ENCODE measurements at regions not wholly inside any gene's neighbourhood (a gene's known extent, or its start where the extent isn't known, plus 50 kb on each side); places are given as distances from the start of the nearest gene placed in this dataset.

DNA sequence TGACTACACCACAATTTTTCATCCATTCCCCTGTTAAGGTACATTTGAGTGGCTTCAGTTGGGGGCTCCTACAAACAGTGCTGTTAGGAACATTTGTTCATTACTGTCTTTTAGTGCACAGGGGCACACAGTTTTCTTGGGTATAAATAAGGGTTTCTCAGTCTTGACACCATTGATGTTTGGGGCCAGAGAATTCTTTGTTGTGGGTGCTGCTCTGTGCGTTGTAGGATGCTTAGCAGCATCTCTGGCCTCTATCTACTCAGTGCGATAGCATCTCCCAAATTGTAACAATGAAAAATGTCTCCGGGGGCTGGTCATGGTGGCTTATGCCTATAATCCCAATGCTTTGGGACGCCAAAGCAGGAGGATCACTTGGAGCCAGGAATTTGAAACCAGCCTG is 153.0 kb upstream of the MYL2 start:
- ATAC-seq (ENCODE audit: low FRiP score), result no peak
- TF ChIP-seq CTCF (IDR thresholded peaks at IDR 0.05), result no peak
- DNase-seq (ENCODE audit: low spot score), result no peak

DNA sequence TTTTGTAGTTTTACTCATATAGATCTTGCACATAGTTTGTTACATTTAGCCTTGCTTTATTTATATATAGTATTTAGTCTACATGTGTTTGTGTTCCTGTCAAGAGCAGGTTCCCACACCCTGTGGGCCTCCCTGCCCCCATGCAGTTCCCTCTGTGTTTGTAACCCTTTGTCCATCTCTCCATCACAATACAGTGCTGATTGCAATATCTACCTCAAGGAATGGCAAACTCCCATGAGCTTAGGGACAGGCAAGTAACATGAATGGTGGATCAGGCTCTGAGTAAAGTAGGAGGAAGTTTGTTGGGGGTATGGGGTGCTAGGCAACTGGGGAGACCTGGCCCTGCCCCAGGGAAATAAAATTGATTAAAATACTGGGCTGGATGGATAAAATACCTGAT is 151.9 kb upstream of the MYL2 start:
- ATAC-seq (ENCODE audit: low FRiP score) (no peak), DNase-seq (ENCODE audit: low spot score) (no peak)
- TF ChIP-seq CTCF (IDR thresholded peaks at IDR 0.05), result no peak

- no peak for TF ChIP-seq CTCF (IDR thresholded peaks at IDR 0.05)
- DNase-seq (ENCODE audit: low spot score) (no peak), ATAC-seq (ENCODE audit: low FRiP score) (no peak)
These were observed 149.5 kb upstream of the MYL2 start for GRCh38 chr12:111069886-111070285.

DNA sequence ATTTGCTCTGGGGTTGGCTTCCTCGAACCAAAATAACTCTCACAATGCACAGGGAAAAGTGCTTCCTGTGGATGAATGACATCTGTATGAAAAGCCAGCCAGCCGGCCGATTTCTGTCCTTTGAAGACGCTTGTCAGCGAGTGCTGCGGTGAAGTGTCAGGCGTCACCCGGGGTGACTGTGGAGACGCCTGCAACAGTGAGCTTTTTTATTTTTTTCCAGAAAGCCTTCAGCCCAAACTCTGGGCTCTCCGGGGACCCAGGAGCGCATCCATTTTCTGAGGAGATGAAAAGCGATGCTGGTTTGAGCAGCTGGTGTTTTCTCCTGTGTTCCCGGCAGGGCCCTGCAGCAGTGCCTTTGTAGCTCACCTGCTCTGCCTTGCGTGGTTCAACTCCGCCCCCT is 147.9 kb upstream of the MYL2 start:
- ATAC-seq (ENCODE audit: low FRiP score), result no peak
- DNase-seq (ENCODE audit: low spot score), result no peak

DNA sequence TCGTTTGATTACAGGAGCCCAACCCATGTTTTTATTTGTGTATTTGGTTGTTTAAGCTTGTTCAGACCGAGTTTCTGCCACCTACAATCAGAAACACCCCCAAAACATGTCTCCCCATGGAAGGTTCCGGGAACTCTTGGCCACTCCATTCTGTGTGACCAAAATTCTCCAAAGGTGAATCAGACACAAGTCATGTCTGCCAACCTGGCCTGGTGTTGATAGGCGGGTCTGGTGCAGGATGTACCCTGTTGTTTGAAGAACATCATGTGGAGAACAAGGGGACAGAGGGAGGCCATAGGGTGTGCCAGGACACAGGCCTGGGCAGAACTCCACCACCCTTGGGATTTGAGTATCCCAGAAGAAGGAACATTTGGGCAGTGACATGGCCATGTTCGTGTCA is 147.1 kb upstream of the MYL2 start:
- DNase-seq (ENCODE audit: low spot score), result no peak
- no peak for ATAC-seq (ENCODE audit: low FRiP score)
- TF ChIP-seq CTCF (IDR thresholded peaks at IDR 0.05), result no peak

More for the DNA sequence above, 147.9 kb upstream of the MYL2 start:
- no peak for TF ChIP-seq CTCF (IDR thresholded peaks at IDR 0.05)

DNA sequence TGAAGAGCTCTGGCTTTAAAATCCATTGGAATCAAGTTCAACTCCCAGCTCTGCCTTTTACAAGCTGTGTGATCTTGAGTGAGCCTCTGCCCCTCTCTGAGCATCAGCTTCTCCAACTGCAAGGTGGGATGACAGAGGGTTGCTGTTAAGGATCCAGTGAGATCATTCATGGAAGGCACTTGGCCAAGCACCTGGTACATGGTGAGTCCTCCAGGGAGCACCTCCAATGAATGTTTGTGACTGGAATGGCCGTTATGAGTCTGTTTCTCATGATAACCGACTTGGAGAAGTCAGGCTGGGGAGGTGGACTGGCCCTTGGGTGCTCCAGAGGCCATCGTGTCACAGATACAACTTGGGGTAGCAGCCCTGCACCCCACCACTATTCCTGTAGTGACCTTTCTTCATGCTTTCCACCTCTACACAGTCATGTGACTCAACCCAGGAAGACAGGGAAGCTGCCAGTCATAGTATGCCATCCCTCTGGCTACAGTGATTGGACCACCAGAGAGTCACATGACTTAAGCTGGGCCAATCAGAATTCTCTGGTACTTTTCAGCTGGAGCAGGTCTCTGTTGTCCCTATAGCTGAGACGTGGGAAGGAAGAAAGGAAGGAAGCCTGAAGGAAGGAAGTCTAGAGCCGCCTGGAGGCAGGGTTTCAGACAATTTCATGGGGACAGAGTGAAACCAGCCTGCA is 146.5 kb upstream of the MYL2 start:
- TF ChIP-seq CTCF (IDR thresholded peaks at IDR 0.05), result no peak
- ATAC-seq (ENCODE audit: low FRiP score), result no peak
- no peak for DNase-seq (ENCODE audit: low spot score)

DNA sequence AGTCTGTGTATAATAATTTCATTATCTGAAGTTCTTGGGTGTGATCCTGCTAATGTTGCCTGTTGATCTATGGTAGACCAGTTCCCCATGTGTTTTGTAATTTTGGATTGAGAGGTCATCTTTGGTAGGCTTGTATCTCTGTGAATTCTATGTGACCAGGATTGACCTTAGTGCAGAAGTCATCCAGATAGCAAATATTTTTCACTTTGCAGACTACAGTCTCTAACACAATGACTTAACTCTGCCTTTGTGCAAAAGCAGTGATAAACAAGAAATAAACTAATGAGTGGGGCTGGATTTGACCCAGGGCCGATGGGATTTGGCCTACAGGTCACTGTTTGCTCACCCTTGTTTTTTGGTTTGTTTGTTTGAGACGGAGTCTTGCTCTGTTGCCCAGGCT is 144.6 kb upstream of the MYL2 start:
- ATAC-seq (ENCODE audit: low FRiP score), result no peak
- no peak for DNase-seq (ENCODE audit: low spot score)
- TF ChIP-seq CTCF (IDR thresholded peaks at IDR 0.05), result no peak

All from omental fat pad (tissue), 3 donors.